ENCODE measurements at regions not wholly inside any gene's neighbourhood (a gene's known extent, or its start where the extent isn't known, plus 50 kb on each side); places are given as distances from the start of the nearest gene placed in this dataset.
"Not testable (repeated sequence)": the region's sequence is repeated elsewhere in the genome, so short reads cannot be mapped to it uniquely, and the experiment has no call there.

DNA sequence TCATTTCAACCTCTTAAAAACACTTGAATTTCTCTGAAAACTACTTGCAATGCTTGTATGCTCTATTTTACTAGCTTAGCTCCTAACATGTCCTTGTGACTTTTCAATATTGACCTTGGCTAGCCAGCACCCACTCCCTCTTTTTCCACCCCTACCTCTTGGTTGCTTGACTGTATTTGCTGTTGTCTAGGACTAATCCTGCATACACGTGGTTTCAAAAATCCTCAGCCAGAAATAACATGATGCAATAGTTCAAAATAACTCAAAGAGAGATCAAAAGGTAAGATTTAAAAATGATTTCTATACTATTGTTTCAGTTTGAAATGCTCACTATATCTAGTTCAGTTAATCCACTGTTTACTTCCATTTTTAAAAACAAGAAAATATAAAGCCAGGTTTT, 102.3 kb upstream of the TBX18 start:
- no peaks in the 10 kb centered on the region for H3K36me3 ChIP-seq (ENCODE audit: control insufficient read depth, insufficient read depth, low read length)
- no peaks in the 10 kb centered on the region for H3K9me3 ChIP-seq (ENCODE audit: control insufficient read depth, low read length)
- no peak overlapping the region for H3K9ac ChIP-seq (ENCODE audit: extremely low read depth, low read length, poor library complexity, severe bottlenecking)
- H3K9me3 Mint-ChIP-seq = no peaks in the 10 kb centered on the region
- H3K4me1 ChIP-seq (ENCODE audit: control insufficient read depth, insufficient read depth, low read length) = no peaks in the 10 kb centered on the region
- H3K4me3 Mint-ChIP-seq = no peak overlapping the region
- no peaks in the 10 kb centered on the region for H3K36me3 Mint-ChIP-seq (ENCODE audit: low read depth)
- no peaks in the 10 kb centered on the region for H3K4me1 Mint-ChIP-seq
- H3K27me3 ChIP-seq (ENCODE audit: control insufficient read depth, insufficient read depth, low read length, poor library complexity, severe bottlenecking) = no peaks in the 10 kb centered on the region
- no peak overlapping the region for H3K27ac ChIP-seq (ENCODE audit: low read depth, low read length)
- WGBS, 2 experiments (ENCODE audit: insufficient coverage in 1 of 2, insufficient read length in 1 of 2) = 87% methylated on average over 1 of the region's 1 CpG; no CpG with 5 or more reads in 1 of the 2 experiments
- no peaks in the 10 kb centered on the region for H3K27me3 Mint-ChIP-seq (ENCODE audit: insufficient read depth)
- no peak overlapping the region for H3K4me3 ChIP-seq (ENCODE audit: low read length)
- DNase-seq = no peak
- no peak overlapping the region for H3K27ac Mint-ChIP-seq
- TF ChIP-seq, protein P1, sequence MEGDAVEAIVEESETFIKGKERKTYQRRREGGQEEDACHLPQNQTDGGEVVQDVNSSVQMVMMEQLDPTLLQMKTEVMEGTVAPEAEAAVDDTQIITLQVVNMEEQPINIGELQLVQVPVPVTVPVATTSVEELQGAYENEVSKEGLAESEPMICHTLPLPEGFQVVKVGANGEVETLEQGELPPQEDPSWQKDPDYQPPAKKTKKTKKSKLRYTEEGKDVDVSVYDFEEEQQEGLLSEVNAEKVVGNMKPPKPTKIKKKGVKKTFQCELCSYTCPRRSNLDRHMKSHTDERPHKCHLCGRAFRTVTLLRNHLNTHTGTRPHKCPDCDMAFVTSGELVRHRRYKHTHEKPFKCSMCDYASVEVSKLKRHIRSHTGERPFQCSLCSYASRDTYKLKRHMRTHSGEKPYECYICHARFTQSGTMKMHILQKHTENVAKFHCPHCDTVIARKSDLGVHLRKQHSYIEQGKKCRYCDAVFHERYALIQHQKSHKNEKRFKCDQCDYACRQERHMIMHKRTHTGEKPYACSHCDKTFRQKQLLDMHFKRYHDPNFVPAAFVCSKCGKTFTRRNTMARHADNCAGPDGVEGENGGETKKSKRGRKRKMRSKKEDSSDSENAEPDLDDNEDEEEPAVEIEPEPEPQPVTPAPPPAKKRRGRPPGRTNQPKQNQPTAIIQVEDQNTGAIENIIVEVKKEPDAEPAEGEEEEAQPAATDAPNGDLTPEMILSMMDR (conservative IDR thresholded peaks at IDR 0.05) = no peak

- not testable (repeated sequence) for H3K27me3 Mint-ChIP-seq (ENCODE audit: insufficient read depth)
Observed at GRCh38 chr6:84865372-84865771, 101.0 kb upstream of the TBX18 start.

DNA sequence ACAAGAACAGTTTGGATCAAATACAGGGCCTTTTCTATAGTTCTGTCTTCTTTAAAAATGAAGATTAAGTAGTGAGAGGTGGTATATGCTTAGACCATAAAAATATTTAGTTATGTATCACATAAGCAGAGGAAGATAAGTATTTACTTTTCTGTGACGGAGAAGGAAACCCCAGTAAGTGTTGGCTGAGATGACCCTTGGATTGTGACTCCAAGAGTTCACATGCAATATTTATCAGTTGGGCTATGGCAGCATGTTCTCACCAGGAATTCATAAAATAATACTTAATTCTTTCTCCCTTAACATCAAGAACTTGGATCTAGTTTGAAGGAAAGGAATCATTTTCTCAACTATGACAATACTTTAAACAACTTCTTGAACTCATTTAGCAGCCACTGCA, 98.4 kb upstream of the TBX18 start:
- Histone ChIP-seq H3K27ac (ENCODE audit: low read depth, low read length) (no peak overlapping the region), H3K4me1 (ENCODE audit: control insufficient read depth, insufficient read depth, low read length) (no peaks in the 10 kb centered on the region), H3K4me3 (ENCODE audit: low read length) (no peak overlapping the region), H3K27me3 (ENCODE audit: control insufficient read depth, insufficient read depth, low read length, poor library complexity, severe bottlenecking) (no peaks in the 10 kb centered on the region), H3K9ac (ENCODE audit: extremely low read depth, low read length, poor library complexity, severe bottlenecking) (no peak overlapping the region), H3K36me3 (ENCODE audit: control insufficient read depth, insufficient read depth, low read length) (no peaks in the 10 kb centered on the region), H3K9me3 (ENCODE audit: control insufficient read depth, low read length) (no peaks in the 10 kb centered on the region)
- no peak for DNase-seq
- TF ChIP-seq, protein P1 (conservative IDR thresholded peaks at IDR 0.05) = no peak
- H3K4me1 Mint-ChIP-seq = no peaks in the 10 kb centered on the region
- no peak overlapping the region for H3K27ac Mint-ChIP-seq
- no peaks in the 10 kb centered on the region for H3K36me3 Mint-ChIP-seq (ENCODE audit: low read depth)
- WGBS, 2 experiments (ENCODE audit: insufficient coverage in 1 of 2, insufficient read length in 1 of 2) = 96% methylated on average over 1 of the region's 1 CpG; no CpG with 5 or more reads in 1 of the 2 experiments
- H3K27me3 Mint-ChIP-seq (ENCODE audit: insufficient read depth) = no peaks in the 10 kb centered on the region
- no peak overlapping the region for H3K4me3 Mint-ChIP-seq
- no peaks in the 10 kb centered on the region for H3K9me3 Mint-ChIP-seq

More at GRCh38 chr6:84865372-84865771, 101.0 kb upstream of the TBX18 start:
- not testable (repeated sequence) for H3K9ac ChIP-seq (ENCODE audit: extremely low read depth, low read length, poor library complexity, severe bottlenecking); H3K9me3 ChIP-seq (ENCODE audit: control insufficient read depth, low read length); DNase-seq; H3K36me3 Mint-ChIP-seq (ENCODE audit: low read depth); H3K9me3 Mint-ChIP-seq; H3K4me3 Mint-ChIP-seq; H3K4me3 ChIP-seq (ENCODE audit: low read length); H3K4me1 ChIP-seq (ENCODE audit: control insufficient read depth, insufficient read depth, low read length); H3K27me3 ChIP-seq (ENCODE audit: control insufficient read depth, insufficient read depth, low read length, poor library complexity, severe bottlenecking); H3K27ac ChIP-seq (ENCODE audit: low read depth, low read length); H3K36me3 ChIP-seq (ENCODE audit: control insufficient read depth, insufficient read depth, low read length); H3K4me1 Mint-ChIP-seq; H3K27ac Mint-ChIP-seq
- no CpG with 5 or more reads among the region's 1 CpG for WGBS, 2 experiments (ENCODE audit: insufficient coverage in 1 of 2, insufficient read length in 1 of 2)

- Histone ChIP-seq H3K4me1 (ENCODE audit: control insufficient read depth, insufficient read depth, low read length) (no peaks in the 10 kb centered on the region), H3K36me3 (ENCODE audit: control insufficient read depth, insufficient read depth, low read length) (no peaks in the 10 kb centered on the region), H3K27me3 (ENCODE audit: control insufficient read depth, insufficient read depth, low read length, poor library complexity, severe bottlenecking) (no peaks in the 10 kb centered on the region), H3K9ac (ENCODE audit: extremely low read depth, low read length, poor library complexity, severe bottlenecking) (no peak overlapping the region), H3K27ac (ENCODE audit: low read depth, low read length) (no peak overlapping the region), H3K9me3 (ENCODE audit: control insufficient read depth, low read length) (no peaks in the 10 kb centered on the region), H3K4me3 (ENCODE audit: low read length) (no peak overlapping the region)
- H3K4me1 Mint-ChIP-seq = no peaks in the 10 kb centered on the region
- no peaks in the 10 kb centered on the region for H3K36me3 Mint-ChIP-seq (ENCODE audit: low read depth)
- DNase-seq = no peak
- 50% methylated on average over 1 of the region's 2 CpGs; no CpG with 5 or more reads in 1 of the 2 experiments for WGBS, 2 experiments (ENCODE audit: insufficient coverage in 1 of 2, insufficient read length in 1 of 2)
- H3K4me3 Mint-ChIP-seq = no peak overlapping the region
- H3K27me3 Mint-ChIP-seq (ENCODE audit: insufficient read depth) = no peaks in the 10 kb centered on the region
- TF ChIP-seq, protein P1 (conservative IDR thresholded peaks at IDR 0.05) = no peak
- H3K9me3 Mint-ChIP-seq = no peaks in the 10 kb centered on the region
- H3K27ac Mint-ChIP-seq = no peak overlapping the region
Observed at GRCh38 chr6:84860920-84861319, 96.5 kb upstream of the TBX18 start.
